GM21423 (cell line): ENCODE measurements at regions not wholly inside any gene's neighbourhood (a gene's known extent, or its start where the extent isn't known, plus 50 kb on each side); places are given as distances from the start of the nearest gene placed in this dataset.

Experiments used
- ATAC-seq: cut with Tn5 transposase; IDR thresholded peaks from one replicate; pipeline ENCODE4 v1.9.1; 2021; ENCODE audit warnings: mild to moderate bottlenecking, moderate library complexity; ENCODE audit not compliant: unreplicated experiment

- no peak for ATAC-seq
Measured at GRCh38 chr2:18690342-18690741, 101.0 kb upstream of the NT5C1B start.

- ATAC-seq, result no peak
Measured at GRCh38 chr2:18684206-18685038, 95.1 kb upstream of the NT5C1B start.

GRCh38 chr2:18682681-18683080 lies 93.3 kb upstream of the NT5C1B start:
- ATAC-seq, result no peak

- ATAC-seq, result no peak
Measured at GRCh38 chr2:18677280-18677679, 87.9 kb upstream of the NT5C1B start.

GRCh38 chr2:18674309-18674708 lies 84.9 kb upstream of the NT5C1B start:
- ATAC-seq, result no peak

GRCh38 chr2:18671363-18671762 lies 82.0 kb upstream of the NT5C1B start:
- ATAC-seq, result no peak

- ATAC-seq, result no peak
Measured at GRCh38 chr2:18668221-18668620, 78.9 kb upstream of the NT5C1B start.

- ATAC-seq, result no peak
Measured at GRCh38 chr2:18664421-18664820, 75.1 kb upstream of the NT5C1B start.

GRCh38 chr2:18663861-18664260 lies 74.5 kb upstream of the NT5C1B start:
- ATAC-seq, result no peak

GRCh38 chr2:18662689-18663088 lies 73.3 kb upstream of the NT5C1B start:
- no peak for ATAC-seq

- no peak for ATAC-seq
Measured at GRCh38 chr2:18659915-18660314, 70.5 kb upstream of the NT5C1B start.

GRCh38 chr2:18656048-18656447 lies 66.7 kb upstream of the NT5C1B start:
- no peak for ATAC-seq

- ATAC-seq, result no peak
Measured at GRCh38 chr2:18651842-18652774, 62.7 kb upstream of the NT5C1B start.

GRCh38 chr2:18650221-18650620 lies 60.9 kb upstream of the NT5C1B start:
- ATAC-seq, result no peak

GRCh38 chr2:18649502-18650135 lies 60.2 kb upstream of the NT5C1B start:
- no peak for ATAC-seq

- ATAC-seq, result no peak
Measured at GRCh38 chr2:18648161-18648560, 58.8 kb upstream of the NT5C1B start.

- no peak for ATAC-seq
Measured at GRCh38 chr2:18647731-18648130, 58.4 kb upstream of the NT5C1B start.

- ATAC-seq, result no peak
Measured at GRCh38 chr2:18645315-18645714, 55.9 kb upstream of the NT5C1B start.

- ATAC-seq, result no peak
Measured at GRCh38 chr2:18644115-18644462, 54.7 kb upstream of the NT5C1B start.

GRCh38 chr2:18643326-18644114 lies 54.2 kb upstream of the NT5C1B start:
- no peak for ATAC-seq

- ATAC-seq, result no peak
Measured at GRCh38 chr2:18641823-18642222, 52.5 kb upstream of the NT5C1B start.
